GM19035 (cell line): ENCODE measurements at regions not wholly inside any gene's neighbourhood (a gene's known extent, or its start where the extent isn't known, plus 50 kb on each side); places are given as distances from the start of the nearest gene placed in this dataset.

Experiments
- ATAC-seq: cut with Tn5 transposase; IDR thresholded peaks from one replicate; pipeline ENCODE4 v1.9.1; 2021; ENCODE audit not compliant: unreplicated experiment

DNA sequence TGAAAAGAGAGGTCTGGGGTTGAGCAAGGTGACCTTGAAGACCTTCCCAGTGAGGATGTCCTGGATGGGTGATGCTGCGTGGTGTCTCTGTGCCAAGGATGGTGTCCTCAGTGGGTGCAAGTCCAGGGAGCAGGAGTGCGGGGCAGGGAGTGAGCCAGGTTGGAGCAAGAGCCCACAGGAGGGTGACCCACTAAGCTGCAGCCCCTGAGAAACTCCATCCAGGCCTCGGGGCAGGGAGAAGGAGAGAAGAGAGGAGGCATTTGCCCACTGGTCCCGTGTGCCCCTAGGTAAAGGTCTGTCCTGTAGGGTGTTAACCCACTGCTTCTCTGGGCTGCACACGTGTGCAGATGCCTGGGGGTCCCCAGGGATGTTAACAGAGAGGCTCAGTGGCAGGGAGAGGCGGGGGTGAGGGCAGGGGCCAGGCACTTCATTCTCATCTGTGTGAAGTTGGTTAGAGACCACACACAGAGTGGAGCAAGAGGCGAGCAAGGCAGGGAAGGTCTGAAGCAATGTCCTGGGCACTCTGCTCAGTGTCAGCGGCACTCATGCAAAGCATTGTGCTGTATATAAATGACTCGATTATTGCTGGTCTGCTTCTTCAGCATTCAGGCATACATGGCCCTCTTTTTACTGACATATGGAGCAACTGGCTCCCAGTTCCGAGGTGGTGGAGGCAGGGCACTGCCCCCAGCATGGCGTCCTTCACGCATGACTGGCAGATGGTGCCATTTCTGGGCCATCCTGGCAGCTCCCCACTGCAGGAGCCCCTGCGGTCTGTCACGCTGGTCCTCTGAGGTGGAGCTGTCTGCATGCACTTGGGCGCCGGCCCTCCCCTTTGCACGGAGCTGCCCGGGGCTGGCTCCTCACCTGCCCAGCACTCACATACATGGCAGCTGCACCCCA lies 117.2 kb upstream of the HS6ST1 start:
- ATAC-seq: no peak

DNA sequence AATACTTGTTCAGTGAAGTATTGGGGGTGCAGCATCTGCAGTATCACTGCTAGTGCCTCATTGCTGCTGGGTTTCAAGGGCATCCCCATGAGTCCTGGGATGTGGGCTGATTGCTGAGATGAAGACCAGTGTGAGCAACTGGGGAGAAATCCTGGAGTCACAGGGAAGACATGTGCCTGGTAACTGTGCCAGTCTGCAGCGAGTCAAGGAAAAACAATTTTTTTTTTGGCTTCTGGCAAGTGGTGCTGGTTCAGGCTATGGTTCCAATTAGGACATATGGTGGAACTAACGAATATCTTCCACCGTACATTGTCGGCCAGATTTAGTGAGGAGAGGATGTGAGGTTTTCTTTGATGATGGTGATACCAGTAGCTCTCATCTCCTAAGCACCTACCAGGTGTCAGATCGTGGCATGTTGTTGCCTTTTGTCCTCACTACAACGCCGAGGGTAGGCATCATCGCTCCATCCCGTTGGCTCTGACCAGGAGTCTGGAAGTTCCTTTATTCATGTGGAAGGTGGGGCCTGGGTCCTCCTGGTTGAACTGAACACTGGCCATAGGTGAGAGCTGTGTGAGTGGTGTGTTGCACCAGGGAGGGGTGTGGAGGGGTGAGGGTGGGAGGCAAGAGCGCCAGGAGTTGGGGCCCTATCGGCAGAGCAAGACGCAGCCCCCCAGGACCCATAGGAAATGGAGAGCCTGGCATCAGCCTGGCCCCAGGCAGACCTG lies 118.0 kb upstream of the HS6ST1 start:
- no peak for ATAC-seq

DNA sequence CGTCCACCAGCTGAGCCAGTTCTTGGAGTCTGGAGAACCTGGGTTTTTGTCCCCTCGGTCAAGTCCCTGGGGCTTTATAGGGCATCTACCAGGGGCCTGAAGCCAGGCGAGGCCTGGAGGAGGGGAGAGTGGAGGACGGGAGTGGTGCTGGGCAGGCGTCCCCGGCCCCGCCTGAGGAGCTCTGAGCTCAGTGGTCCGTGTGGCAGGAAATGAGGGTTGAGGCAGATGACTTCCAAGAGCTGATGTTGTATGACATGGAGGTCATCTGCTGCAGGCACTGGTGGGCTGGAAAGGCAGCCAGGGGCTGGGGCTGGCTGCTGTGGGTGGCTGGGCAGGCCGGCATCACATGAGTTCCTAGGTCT lies 118.5 kb upstream of the HS6ST1 start:
- ATAC-seq: no peak

DNA sequence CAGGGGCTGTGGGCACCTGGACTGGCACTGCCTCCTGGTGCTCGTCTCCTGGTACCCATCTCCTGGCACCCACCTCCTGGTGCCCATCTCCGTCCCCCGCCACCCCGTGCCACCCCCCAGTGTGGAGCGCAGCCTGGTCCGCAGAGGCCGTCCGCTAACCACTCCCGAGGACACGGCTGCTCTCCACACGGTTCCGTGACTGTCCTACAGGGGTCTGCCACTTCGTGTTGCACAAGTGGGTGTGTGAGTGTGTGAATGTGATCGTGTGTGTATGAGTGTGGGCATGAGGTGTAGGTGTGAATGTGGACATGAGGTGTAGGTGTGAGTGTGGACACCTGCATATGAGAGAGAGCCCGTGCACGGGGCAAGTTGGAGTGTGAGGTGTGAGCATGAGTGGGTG lies 119.4 kb upstream of the HS6ST1 start:
- no peak for ATAC-seq

DNA sequence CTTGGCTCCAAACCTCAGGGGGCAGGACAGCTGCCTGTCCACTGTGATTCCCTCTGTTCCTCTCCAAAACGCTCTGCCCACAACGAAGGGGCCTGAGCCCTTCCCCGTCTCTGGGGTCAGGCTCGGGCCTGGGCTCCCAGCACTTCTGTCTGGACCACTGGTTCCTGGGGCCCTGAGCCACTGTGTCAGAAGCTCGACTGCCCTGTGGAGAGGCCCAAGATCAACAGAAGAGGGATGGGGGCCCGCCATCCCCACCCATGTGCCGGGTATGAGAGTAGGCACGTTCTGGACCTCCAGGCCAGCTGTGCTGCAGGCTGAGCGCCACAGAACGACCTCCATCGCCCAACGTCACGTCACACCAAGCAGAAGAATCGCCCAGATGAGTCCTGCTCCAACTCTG lies 119.9 kb upstream of the HS6ST1 start:
- no peak for ATAC-seq

DNA sequence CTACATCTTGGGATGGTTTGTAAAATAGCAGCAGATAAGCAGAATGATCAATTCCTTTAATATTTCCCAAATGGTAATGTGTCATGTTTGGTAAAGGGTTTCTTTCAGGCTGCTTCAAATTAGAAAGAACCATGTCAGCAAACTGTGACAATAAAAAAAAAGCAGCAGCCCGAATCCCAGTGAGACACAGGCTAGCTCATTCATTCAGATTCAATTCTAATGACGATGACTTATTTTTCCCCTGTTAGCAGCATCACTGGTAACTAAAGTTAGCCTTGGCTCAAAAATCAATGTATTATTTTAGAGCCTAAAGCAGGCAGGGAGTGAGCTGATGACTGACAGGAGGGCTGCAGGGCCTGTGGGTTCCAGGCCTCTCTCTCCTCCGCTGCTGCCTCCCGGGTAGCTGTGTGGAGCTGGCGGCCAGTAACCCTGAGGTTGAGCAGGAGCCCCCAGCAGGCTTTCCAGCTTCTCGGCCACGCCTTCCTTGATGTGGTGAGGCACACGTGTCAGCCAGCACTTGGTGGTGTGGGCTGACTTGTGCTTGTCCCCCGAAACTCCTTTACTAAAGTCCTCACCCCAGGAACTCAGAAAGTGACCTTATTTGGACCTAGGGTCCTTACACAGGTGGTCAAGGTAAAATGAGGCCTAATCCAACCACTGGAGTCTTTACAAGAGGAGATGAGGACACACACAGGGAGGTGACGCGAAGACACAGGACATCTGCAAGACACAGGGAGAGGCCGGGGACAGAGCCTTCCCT lies 120.5 kb upstream of the HS6ST1 start:
- no peak for ATAC-seq

DNA sequence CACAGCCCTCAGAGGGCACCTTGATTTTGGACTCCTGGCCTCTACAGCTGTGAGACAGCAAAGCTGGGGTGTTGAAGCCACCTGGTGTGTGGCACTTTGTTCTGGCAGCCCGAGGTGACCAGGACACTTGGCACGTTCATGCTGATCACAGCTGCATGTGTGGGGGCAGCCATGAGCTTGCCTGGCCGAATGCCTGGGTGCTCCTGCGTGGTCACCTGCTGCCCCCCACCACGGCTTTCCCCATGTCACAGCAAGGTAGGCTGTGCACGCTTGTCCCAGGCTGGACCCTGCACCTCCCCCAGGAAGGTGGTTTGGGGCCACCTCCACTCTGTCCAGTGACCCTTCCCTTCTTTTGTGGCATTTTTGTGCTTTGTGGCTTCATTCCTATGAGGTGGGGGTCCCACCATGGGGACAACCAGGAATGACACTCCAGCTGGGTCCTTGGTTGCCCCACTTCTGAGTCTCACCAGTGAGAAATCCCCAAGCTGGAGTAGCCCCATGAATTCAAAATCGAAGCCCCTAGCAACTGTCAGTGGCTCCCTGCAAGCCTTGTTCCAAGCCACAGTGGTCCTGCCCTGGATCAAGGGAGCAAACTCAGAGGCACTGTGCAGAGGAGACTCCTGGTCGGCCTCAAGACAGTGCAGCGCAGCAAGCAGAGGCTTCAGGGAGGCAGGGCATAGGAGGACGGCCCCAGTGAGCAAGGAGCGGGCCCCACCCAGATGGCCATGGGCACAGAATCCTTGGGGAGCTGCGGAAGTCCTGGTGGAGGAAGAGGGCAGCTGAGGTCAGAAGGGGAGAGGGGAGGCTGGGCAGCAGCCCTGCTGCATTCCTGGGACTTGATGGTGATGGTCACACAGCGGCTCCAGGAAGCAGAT lies 121.4 kb upstream of the HS6ST1 start:
- no peak for ATAC-seq

DNA sequence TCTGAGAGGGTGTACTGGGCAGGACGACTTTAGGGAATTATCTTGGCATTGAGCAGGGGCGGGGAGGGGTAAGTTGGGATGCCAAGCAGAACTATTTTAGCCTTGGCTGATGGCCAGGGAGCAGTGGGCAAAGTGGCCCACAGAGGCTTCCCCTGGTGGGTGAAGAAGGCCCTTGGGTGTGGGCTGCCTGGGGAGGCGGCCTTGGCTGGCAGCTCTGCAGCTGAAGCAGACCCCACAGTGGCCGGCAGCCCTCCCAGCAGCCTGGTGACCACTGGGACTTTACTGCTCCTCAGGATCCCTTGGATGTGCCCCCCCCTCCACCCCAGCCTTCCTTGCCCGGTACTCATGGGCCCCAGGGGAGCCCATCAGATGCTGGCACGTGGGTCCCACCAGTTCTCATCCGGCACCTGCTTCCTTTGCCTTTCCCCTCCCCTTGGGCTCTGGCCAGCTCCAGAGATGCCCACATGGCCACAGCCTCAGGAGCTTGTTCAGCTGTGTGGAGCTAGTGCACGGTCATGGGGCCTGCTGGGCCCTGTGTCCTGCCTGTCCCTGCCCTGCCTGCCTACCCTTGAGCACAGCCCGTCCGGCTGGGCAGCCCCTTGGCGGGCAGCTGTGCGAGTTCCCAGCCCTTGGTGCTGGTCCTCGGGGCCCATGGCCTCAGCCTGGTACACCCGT lies 122.1 kb upstream of the HS6ST1 start:
- ATAC-seq: no peak

DNA sequence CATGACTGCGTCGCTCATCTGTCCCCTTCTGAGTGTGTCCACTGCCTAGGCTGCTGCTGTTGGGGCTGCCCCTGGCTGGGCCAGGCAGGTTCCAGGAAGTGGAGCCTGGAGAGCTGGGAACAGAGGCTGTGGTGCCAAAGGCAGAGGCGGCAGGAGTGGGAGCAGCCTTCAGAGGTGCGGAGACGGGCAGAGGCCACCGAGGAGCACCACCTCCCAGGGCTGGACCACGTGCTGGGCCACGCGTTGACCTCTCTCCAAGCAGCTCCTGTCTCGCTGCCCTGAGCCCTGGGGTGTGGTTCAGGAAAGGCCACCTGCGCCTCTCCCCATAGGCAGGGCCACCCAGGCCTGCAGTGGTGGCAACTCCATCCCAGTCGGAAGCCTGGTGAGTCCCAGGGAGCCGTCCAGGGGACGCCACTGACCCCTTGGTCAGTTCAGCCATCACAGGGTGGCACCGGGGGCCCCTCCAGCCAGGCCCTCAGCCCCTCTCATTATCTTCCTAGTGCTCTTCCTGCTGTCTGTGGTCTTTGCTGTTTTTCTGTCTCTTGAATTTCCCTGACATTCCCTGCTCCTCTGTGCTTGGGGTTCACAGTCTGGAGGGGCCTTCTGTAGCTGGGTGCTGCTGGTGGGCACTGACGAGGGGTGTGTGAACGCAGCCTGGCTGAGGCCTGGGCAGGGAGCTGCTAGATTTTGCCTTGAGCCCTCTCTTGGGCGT lies 122.8 kb upstream of the HS6ST1 start:
- ATAC-seq: no peak

DNA sequence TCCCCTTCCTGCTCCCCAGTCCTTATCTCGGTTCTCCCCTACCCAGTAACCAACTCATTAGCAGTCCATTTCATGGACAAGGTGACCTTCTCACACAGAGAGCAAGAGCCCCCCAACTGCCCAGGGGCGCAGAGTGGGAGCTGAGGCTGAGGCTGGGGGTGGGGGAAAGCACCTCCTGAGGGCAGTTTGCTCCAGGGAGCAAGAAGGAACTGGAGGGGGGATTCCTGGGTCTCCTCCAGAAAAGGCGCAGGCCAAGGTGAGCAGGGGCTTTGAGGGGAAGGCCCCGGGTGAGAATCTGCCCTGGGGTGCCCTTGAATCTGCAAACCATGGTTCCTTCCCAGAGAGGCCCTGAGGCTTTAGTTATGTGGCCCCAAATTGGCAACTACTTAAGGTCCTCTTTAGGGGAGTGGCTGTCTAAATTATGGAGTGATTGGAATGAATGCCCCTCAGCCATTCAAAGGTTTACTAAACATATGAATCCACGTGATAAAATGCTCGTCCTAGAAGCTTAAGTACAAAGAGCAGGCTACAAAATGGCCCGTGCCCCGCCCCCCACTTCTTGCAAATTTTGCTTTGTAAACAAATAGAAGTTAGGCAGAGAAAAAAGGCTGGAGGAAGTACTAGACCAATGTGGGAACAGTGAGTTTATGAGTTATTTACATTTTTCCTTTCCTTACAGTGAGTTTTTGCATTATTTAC lies 123.5 kb upstream of the HS6ST1 start:
- ATAC-seq: no peak

DNA sequence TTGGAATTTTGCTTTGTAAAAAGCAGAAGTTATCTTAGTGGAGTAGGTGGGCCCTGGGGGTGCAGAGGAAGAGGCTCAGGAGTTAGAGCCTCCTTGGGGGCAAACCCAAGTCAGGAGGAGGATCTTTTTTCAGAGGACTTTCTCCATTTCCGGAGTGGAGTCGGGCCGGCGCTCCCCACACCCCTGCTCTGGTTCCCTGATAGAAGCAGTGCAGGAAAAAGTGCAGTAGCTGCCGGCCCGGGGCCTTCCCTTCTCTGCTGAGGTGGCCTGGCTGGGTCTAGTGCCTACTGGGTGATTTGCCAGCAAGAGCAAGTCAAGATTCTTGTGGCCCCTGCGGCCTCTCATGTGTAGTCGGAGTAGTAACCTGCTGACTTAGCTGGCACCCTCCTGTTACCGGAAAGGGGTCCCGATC lies 124.2 kb upstream of the HS6ST1 start:
- ATAC-seq: no peak

DNA sequence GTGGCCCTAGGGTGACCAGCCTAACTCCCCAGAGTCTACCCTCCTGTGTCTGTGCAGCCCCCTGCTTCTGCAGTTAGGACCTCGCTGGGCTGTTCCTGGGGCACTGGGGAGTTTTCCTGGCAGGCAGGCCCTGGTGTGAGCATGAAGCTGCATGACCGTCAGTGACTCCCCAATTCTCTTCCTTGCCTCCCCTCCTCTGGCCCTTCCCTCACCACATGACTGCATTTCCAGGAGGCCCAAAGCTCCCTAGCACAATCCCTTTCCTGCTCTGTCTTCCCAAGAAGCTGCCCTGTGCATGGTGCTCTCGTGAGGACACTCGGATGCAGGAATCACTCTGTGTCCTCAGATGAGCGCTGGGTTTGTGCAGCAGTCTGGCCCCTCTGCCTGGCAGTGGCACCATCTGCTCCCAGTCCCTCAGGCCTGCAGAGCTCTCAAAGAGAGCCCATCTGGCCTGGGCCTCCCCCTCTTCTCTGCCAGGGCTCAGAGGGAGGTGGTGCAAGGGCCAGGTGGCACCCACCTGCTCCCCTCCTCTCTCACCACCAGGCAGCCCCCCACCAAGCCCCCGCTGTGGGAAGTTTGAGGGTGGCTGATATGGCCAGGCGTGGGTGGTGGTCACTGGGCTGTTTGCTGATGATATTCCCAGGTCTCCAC lies 125.6 kb upstream of the HS6ST1 start:
- ATAC-seq: no peak

DNA sequence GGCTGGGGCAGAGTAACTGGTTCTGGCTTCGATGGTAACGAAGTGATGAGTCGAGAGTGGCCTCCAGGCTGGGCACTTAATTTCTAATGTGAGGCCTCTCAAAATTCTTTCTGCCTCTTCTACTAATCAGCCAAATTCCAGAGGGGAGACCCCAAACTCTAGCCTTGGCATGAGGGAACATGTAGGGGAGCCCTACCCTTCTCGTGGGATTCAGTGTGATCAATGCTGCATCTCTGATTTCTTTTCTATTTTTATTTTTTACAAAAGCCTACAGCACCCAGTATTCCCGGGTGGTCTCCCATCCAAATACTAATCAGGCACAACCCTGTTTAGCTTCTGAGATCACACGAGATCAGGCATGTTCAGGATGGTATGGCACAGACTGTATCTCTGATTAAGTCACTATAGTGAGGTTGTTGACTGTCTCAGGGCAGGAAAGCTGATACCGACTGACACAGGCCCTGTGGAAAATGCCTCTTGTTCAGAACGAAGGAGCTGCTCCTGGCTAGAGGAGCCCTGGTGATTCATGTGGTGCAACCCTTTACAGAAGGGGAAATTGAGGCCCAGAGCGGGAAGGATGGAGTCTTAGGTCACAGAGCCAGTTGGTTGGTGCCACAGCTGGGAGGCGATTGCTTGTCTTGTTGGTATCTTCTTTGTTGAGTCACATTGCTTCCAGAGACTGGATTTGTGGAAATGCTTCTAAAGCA lies 126.3 kb upstream of the HS6ST1 start:
- ATAC-seq: no peak

DNA sequence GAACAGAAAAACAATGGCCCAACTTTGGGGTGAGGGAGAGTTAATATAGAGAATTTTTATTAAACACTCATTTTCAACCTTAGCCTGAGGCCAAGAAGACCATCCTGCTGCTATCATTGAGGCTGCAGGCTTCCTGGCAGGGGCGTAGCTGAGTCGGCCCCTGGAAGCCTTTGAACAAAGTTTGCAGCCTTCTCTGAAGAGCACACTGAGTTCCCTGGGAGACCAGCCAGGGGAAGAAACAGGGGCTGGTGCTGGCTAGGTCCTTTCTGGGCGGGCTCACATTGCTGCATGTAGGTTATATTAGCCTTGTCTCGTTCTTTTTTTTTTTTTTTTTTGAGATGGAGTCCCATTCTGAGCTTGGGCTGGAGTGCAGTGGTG lies 126.8 kb upstream of the HS6ST1 start:
- no peak for ATAC-seq

DNA sequence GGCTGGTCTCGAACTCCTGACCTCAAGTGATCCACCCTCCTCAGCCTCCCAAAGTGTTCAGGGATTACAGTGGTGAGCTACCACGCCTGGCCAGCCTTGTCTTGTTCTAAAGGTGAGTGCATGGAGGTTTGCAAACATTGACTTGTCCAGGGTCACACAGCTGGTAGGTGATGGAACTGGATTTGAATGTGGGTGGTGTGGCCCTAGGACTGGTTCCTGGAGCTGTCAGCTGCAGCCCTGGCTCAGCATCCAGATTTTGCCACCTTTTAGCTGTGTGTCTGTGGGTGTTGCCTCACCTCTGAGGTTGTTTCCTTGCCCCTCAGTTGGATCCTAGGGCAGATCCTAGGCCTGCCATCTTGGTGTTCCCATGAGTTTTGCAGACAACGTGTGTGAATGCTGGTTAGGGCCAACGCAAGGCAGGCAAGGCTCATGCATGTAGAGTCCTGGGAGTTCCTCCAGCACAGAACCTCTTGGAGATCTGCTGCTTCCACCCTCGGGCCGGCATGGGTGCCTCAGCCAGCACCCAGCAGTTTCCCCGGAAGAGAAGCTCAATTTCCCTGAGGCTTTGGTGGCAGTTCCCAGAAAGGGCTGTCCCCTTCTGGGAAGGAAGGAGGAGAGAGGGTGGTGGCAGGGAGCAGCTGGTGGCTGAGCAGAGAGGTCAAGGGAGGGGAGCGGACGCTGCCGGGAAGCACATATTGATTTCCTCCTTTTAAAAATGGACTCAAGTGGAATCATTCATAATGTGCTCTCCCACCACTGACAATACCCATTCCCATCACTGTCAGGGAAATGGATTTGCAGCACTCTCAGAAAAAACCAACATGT lies 127.6 kb upstream of the HS6ST1 start:
- ATAC-seq: no peak

DNA sequence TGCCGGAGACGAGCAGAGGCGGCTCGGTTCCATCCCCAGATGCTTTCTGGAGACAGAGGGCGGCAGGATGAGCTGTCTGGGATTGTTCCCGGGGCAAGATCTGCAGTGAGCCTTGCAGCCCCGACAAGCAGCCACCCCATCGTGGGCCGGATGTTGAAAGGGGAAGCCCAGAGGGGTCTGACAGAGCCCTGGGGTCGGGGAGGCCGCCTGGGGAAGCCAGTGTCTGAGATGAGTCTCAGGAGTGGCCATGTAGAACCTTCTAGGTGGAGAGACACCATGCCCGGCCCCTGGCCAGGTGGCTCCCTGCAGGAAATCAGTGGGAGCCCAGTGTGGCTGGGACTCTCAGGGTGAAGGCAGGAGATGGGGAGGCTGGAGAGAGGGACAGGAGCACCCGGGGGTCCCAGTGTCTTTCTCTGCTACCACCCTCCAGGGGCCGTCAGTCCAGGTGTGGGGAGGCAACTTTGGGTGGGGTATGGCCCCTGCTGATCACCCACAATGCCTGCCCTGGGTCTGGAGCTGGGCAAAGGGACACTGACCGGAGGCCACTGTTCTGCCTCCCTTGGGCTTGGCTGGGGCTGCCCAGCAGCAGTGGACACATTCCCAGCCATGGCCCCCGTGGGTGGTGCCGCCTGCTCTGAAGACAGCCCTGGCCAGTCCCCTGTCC lies 128.3 kb upstream of the HS6ST1 start:
- ATAC-seq: no peak
